Hematopoietic multipotent progenitor cell treated with erythropoietin and hydrocortisone succinate and interleukin-3 and kit ligand, for 15 days (in vitro differentiated cells): ENCODE measurements at regions not wholly inside any gene's neighbourhood (a gene's known extent, or its start where the extent isn't known, plus 50 kb on each side); places are given as distances from the start of the nearest gene placed in this dataset.
"Not testable (repeated sequence)": the region's sequence is repeated elsewhere in the genome, so short reads cannot be mapped to it uniquely, and the experiment has no call there.

Source experiments
- DNase-seq: peaks from one replicate; pipeline ENCODE4 v3.0.0-alpha.2; 2015; ENCODE audit warnings: low spot score

GRCh38 chr9:19937121-19937520, 148.3 kb upstream of the SLC24A2 start:
- DNase-seq, result no peak

GRCh38 chr9:19936598-19936997, 147.8 kb upstream of the SLC24A2 start:
- no peak for DNase-seq

GRCh38 chr9:19935422-19935821, 146.6 kb upstream of the SLC24A2 start:
- DNase-seq, result no peak

- no peak for DNase-seq
Observed at GRCh38 chr9:19934301-19934871, 145.5 kb upstream of the SLC24A2 start.

- DNase-seq, result no peak
Observed at GRCh38 chr9:19931098-19931890, 142.5 kb upstream of the SLC24A2 start.

GRCh38 chr9:19927560-19927959, 138.7 kb upstream of the SLC24A2 start:
- DNase-seq, result no peak

- DNase-seq, result no peak
Observed at GRCh38 chr9:19926774-19927173, 137.9 kb upstream of the SLC24A2 start.

GRCh38 chr9:19925674-19926503, 137.1 kb upstream of the SLC24A2 start:
- DNase-seq, result peak; percentile 70

- no peak for DNase-seq
Observed at GRCh38 chr9:19924080-19924479, 135.2 kb upstream of the SLC24A2 start.

- no peak for DNase-seq
Observed at GRCh38 chr9:19922476-19923118, 133.8 kb upstream of the SLC24A2 start.

GRCh38 chr9:19920401-19920800, 131.6 kb upstream of the SLC24A2 start:
- no peak for DNase-seq

- no peak for DNase-seq
Observed at GRCh38 chr9:19918630-19919029, 129.8 kb upstream of the SLC24A2 start.

GRCh38 chr9:19914044-19914443, 125.2 kb upstream of the SLC24A2 start:
- DNase-seq, result no peak

- DNase-seq, result no peak
Observed at GRCh38 chr9:19913151-19913550, 124.3 kb upstream of the SLC24A2 start.

- DNase-seq, result no peak
Observed at GRCh38 chr9:19903076-19903475, 114.2 kb upstream of the SLC24A2 start.

GRCh38 chr9:19901586-19901985, 112.7 kb upstream of the SLC24A2 start:
- no peak for DNase-seq

GRCh38 chr9:19896161-19896560, 107.3 kb upstream of the SLC24A2 start:
- DNase-seq, result no peak

- not testable (repeated sequence) for DNase-seq
Observed at GRCh38 chr9:19895578-19895977, 106.7 kb upstream of the SLC24A2 start.

- DNase-seq, result no peak
Observed at GRCh38 chr9:19895006-19895405, 106.2 kb upstream of the SLC24A2 start.

GRCh38 chr9:19885608-19886007, 96.8 kb upstream of the SLC24A2 start:
- no peak for DNase-seq

- DNase-seq, result no peak
Observed at GRCh38 chr9:19879062-19879461, 90.2 kb upstream of the SLC24A2 start.

GRCh38 chr9:19876569-19877316, 87.9 kb upstream of the SLC24A2 start:
- DNase-seq, result no peak
